ENCODE measurements at regions not wholly inside any gene's neighbourhood (a gene's known extent, or its start where the extent isn't known, plus 50 kb on each side); places are given as distances from the start of the nearest gene placed in this dataset.

GRCh38 chr14:98210045-98210672 is 1061.8 kb downstream of the BCL11B start:
- Mint-ChIP-seq H3K36me3 (no peaks in the 10 kb centered on the region), H3K4me1 (peaks cover 46% of the 10 kb centered on the region), H3K27me3 (ENCODE audit: low read depth) (no peaks in the 10 kb centered on the region; the same call in 1 of the 2 replicates), H3K27ac (peak overlapping the region; percentile 81), H3K9me3 (no peaks in the 10 kb centered on the region), H3K4me3 (no peak overlapping the region)
- peak; percentile 68 for ATAC-seq
- ChIA-PET POLR2A (no interaction called here), CTCF (no interaction called here)
- TF ChIP-seq ZNF532 (CRISPR knock-in tag; IDR thresholded peaks at IDR 0.05; ENCODE audit: borderline replicate concordance) (no peak), ETV6 (CRISPR knock-in tag; IDR thresholded peaks at IDR 0.05) (peak; percentile 52; the same call in 1 of the 2 replicates), MXD4 (CRISPR knock-in tag; IDR thresholded peaks at IDR 0.05; ENCODE audit: borderline replicate concordance) (no peak), SMAD4 (CRISPR knock-in tag; IDR thresholded peaks at IDR 0.05) (no peak), NR2C2 (CRISPR knock-in tag; IDR thresholded peaks at IDR 0.05) (no peak), TEAD1 (CRISPR knock-in tag; IDR thresholded peaks at IDR 0.05) (no peak), ZNF232 (CRISPR knock-in tag; IDR thresholded peaks at IDR 0.05) (no peak), ZNF423 (CRISPR knock-in tag; IDR thresholded peaks at IDR 0.05) (peak; percentile 43), FOXK1 (CRISPR knock-in tag; IDR thresholded peaks at IDR 0.05) (no peak), CBFB (CRISPR knock-in tag; IDR thresholded peaks at IDR 0.05; ENCODE audit: low read depth) (no peak)
- TF ChIP-seq, protein P1, sequence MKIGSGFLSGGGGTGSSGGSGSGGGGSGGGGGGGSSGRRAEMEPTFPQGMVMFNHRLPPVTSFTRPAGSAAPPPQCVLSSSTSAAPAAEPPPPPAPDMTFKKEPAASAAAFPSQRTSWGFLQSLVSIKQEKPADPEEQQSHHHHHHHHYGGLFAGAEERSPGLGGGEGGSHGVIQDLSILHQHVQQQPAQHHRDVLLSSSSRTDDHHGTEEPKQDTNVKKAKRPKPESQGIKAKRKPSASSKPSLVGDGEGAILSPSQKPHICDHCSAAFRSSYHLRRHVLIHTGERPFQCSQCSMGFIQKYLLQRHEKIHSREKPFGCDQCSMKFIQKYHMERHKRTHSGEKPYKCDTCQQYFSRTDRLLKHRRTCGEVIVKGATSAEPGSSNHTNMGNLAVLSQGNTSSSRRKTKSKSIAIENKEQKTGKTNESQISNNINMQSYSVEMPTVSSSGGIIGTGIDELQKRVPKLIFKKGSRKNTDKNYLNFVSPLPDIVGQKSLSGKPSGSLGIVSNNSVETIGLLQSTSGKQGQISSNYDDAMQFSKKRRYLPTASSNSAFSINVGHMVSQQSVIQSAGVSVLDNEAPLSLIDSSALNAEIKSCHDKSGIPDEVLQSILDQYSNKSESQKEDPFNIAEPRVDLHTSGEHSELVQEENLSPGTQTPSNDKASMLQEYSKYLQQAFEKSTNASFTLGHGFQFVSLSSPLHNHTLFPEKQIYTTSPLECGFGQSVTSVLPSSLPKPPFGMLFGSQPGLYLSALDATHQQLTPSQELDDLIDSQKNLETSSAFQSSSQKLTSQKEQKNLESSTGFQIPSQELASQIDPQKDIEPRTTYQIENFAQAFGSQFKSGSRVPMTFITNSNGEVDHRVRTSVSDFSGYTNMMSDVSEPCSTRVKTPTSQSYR (CRISPR knock-in tag; IDR thresholded peaks at IDR 0.05) = 0 out of 2 replicates have a peak, but pooled peaks have one; percentile 72
- TF ChIP-seq, protein P2, sequence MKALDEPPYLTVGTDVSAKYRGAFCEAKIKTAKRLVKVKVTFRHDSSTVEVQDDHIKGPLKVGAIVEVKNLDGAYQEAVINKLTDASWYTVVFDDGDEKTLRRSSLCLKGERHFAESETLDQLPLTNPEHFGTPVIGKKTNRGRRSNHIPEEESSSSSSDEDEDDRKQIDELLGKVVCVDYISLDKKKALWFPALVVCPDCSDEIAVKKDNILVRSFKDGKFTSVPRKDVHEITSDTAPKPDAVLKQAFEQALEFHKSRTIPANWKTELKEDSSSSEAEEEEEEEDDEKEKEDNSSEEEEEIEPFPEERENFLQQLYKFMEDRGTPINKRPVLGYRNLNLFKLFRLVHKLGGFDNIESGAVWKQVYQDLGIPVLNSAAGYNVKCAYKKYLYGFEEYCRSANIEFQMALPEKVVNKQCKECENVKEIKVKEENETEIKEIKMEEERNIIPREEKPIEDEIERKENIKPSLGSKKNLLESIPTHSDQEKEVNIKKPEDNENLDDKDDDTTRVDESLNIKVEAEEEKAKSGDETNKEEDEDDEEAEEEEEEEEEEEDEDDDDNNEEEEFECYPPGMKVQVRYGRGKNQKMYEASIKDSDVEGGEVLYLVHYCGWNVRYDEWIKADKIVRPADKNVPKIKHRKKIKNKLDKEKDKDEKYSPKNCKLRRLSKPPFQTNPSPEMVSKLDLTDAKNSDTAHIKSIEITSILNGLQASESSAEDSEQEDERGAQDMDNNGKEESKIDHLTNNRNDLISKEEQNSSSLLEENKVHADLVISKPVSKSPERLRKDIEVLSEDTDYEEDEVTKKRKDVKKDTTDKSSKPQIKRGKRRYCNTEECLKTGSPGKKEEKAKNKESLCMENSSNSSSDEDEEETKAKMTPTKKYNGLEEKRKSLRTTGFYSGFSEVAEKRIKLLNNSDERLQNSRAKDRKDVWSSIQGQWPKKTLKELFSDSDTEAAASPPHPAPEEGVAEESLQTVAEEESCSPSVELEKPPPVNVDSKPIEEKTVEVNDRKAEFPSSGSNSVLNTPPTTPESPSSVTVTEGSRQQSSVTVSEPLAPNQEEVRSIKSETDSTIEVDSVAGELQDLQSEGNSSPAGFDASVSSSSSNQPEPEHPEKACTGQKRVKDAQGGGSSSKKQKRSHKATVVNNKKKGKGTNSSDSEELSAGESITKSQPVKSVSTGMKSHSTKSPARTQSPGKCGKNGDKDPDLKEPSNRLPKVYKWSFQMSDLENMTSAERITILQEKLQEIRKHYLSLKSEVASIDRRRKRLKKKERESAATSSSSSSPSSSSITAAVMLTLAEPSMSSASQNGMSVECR (CRISPR knock-in tag; IDR thresholded peaks at IDR 0.05; ENCODE audit: borderline replicate concordance) = no peak
- DNase-seq (ENCODE audit: low spot score) = no peak

GRCh38 chr14:98217530-98217929 is 1054.5 kb downstream of the BCL11B start:
- no peak overlapping the region for H3K27ac Mint-ChIP-seq
- POLR2A ChIA-PET = no interaction called here
- CTCF ChIA-PET = no interaction called here
- DNase-seq (ENCODE audit: low spot score) = no peak
- H3K4me1 Mint-ChIP-seq = peaks cover 10% of the 10 kb centered on the region; the same call in 1 of the 2 replicates
- no peak for ATAC-seq
- H3K4me3 Mint-ChIP-seq = no peak overlapping the region
- H3K36me3 Mint-ChIP-seq = no peaks in the 10 kb centered on the region
- no peaks in the 10 kb centered on the region for H3K9me3 Mint-ChIP-seq
- no peaks in the 10 kb centered on the region for H3K27me3 Mint-ChIP-seq (ENCODE audit: low read depth)
- no peak for TF ChIP-seq JUN (CRISPR knock-in tag; IDR thresholded peaks at IDR 0.05)
- no peak for TF ChIP-seq HMGXB4 (CRISPR knock-in tag; IDR thresholded peaks at IDR 0.05)
- no peak for TF ChIP-seq ZNF532 (CRISPR knock-in tag; IDR thresholded peaks at IDR 0.05; ENCODE audit: borderline replicate concordance)
- no peak for TF ChIP-seq ZBTB43 (CRISPR knock-in tag; IDR thresholded peaks at IDR 0.05)

Data from WTC11 (cell line).